C4-2B (cell line): ENCODE measurements at regions not wholly inside any gene's neighbourhood (a gene's known extent, or its start where the extent isn't known, plus 50 kb on each side); places are given as distances from the start of the nearest gene placed in this dataset.

Experiments
- H3K27ac ChIP-seq: fragments of 450-650 bp; 2 replicates; pipeline ENCODE4 v1.5.1; 2017
- ZFX ChIP-seq: fragments of 450-650 bp; IDR thresholded peaks from 2 replicates; pipeline ENCODE4 v1.6.1; 2017
- TF ChIP-seq, protein P1 (sequence below): fragments of 450-650 bp; conservative IDR thresholded peaks from 2 replicates; pipeline ENCODE4 v1.5.1; 2017; ENCODE audit warnings: mild to moderate bottlenecking

DNA sequence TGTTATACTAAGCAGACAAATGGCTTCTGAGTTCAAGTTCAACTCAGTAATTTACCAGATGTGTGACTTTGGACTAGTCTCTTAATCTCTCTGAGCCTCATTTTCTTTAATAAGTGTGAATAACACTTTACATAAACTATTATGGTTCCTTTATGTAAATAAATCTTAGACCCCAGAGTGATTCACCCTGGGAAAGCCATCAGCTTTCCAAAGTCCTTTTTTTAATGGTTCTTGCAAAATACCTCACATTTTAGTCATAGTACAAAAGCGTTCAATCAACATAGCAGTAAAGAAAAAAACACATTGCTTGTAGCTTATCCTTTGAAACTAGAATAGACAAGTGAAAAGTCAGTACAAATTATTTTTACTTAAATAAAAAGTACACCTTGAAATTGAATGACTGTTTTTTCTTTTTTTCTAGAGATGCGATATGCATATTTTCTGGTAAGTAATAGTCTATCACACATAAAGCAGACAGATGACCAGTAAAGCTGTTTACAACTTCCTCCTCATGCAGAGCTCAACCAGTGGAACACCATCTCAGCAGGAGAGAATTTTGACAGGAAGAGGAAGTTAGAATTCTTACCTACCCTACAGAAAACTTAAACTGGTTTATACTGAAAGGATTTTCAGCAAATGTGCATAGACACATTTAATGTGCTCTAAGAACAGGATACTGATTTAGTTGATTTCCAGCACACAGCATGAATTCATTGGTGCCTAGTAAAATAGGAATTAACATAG is 123.0 kb upstream of the AGBL1 start:
- no peak overlapping the region for H3K27ac ChIP-seq
- TF ChIP-seq, protein P1, sequence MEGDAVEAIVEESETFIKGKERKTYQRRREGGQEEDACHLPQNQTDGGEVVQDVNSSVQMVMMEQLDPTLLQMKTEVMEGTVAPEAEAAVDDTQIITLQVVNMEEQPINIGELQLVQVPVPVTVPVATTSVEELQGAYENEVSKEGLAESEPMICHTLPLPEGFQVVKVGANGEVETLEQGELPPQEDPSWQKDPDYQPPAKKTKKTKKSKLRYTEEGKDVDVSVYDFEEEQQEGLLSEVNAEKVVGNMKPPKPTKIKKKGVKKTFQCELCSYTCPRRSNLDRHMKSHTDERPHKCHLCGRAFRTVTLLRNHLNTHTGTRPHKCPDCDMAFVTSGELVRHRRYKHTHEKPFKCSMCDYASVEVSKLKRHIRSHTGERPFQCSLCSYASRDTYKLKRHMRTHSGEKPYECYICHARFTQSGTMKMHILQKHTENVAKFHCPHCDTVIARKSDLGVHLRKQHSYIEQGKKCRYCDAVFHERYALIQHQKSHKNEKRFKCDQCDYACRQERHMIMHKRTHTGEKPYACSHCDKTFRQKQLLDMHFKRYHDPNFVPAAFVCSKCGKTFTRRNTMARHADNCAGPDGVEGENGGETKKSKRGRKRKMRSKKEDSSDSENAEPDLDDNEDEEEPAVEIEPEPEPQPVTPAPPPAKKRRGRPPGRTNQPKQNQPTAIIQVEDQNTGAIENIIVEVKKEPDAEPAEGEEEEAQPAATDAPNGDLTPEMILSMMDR: no peak
- no peak for TF ChIP-seq ZFX

DNA sequence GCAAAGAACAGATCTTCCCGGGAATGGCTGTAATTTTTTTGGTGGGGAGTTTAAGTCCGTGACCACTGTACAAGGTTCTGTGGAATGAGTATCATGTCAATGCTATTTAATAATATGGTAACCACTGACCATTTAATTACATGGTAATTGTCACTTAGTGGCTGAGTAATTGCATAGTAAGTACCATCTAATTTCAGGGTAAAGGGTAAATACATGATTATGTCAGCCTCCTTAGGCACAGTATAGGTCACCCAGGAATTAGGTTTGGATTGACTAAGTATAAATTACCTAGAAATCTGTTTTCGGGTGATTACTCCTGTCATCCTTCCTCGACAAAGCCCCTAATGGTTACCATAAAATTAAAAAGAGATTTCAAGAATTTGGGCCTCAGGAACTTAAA is 120.1 kb upstream of the AGBL1 start:
- no peak overlapping the region for H3K27ac ChIP-seq
- TF ChIP-seq ZFX: no peak
- TF ChIP-seq, protein P1: no peak

DNA sequence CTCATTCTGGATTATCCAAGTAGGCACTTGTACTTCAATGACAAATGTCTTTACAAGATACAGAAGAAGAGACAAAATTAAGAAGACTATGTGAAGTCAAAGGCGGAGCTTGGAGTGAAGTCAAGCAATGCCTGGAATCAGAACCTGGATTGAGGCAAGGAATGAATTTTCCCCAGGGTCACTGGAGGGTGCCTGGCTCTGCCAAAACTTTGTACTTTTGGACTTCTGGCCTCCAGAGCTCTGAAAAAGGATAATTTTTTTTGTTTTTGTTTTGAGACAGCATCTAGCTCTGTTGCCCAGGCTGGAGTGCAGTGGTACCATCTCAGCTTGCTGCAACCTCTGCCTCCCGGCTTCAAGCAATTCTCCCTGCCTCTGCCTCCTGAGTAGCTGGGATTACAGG is 119.3 kb upstream of the AGBL1 start:
- TF ChIP-seq, protein P1: no peak
- no peak for TF ChIP-seq ZFX
- no peak overlapping the region for H3K27ac ChIP-seq

DNA sequence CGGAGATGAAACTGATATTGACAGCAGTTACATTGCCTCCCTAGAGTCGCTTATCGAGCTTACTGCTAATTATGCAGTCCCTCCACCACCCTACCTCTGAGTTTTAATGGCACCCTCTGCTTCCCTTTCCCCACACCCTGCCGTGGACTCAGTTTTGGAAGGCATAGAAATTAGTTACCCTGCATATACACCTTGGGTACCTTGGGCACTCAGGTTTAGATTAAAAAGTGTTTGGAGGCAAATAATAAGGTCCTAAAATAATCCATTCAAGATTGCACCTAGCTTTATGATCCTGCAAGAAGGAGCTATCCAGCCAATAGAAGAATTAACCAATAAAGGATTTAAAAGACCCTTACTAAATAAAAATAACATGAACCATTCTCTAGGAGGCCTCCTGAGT is 117.8 kb upstream of the AGBL1 start:
- TF ChIP-seq ZFX: no peak
- TF ChIP-seq, protein P1: no peak

DNA sequence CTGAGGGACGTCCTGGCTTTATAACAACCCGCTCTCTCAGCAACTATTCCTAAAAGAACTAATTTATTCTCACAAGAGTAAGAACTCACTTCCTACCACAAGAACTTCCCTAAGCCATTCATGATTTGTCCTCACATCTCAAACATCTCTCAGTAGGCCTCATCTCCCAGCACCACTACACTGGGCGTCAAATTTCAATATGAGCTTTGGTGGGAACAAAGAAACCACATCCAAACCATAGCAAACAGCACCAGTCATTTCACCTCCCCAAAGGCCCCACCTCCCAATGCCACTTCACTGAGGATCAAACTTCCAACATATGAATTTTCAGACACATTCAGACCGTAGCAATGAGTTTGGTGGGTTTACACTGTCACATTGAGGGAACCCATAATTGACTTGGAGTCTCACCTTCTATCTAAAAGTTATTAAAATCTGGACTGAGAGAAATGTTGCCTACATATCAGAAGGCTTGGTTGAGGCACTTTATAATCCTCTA is 116.4 kb upstream of the AGBL1 start:
- no peak overlapping the region for H3K27ac ChIP-seq
- TF ChIP-seq ZFX: no peak
- TF ChIP-seq, protein P1: no peak

More for the DNA sequence above, 117.8 kb upstream of the AGBL1 start:
- no peak overlapping the region for H3K27ac ChIP-seq

DNA sequence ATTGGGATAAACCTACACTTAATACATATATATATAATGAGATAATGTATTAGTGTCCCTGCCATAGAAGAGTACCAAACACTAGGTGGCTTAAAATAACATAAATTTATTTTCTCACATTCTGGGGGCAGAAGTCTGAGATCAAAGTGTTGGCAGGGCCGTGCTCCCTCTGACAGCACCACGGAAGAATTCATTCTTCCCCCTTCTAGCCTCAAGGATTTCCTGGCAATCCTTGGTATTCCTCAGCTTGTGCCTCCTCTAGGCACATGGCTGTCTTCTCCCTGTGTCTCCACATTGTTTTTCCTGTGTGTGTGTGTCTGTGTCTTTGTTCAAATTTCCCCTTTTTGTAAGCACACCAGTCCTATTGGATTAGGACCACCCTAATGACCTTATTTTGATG is 115.2 kb upstream of the AGBL1 start:
- H3K27ac ChIP-seq: no peak overlapping the region
- TF ChIP-seq ZFX: no peak
- TF ChIP-seq, protein P1: no peak

DNA sequence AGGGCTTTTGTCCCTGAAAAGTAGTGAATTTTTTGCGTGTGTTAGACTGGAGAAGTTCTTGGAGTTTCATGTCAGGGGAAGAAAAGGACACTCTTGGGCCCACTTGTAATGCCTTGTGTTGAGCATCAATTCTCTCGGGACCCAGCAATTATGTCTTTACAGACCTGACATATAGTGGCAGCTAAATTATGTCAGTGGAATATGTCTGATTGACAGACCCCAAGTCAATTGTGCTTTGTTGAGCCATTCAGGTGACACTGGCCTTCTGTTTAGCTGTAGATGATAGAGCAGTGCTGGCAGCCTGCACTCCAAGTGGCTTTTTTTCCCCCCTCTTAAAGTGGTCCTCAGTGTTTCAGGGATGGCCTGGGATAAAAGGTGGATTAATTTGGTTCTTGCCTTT is 112.1 kb upstream of the AGBL1 start:
- TF ChIP-seq, protein P1: no peak
- H3K27ac ChIP-seq: no peak overlapping the region
